NOMO-1 (cell line): ENCODE measurements at regions not wholly inside any gene's neighbourhood (a gene's known extent, or its start where the extent isn't known, plus 50 kb on each side); places are given as distances from the start of the nearest gene placed in this dataset.

Experiments used
- DNase-seq, 2 experiments: peaks; one replicate each; lab custom pipeline; 2025; ENCODE audit not compliant: unreplicated experiment in 2 of 2; lab: John Stamatoyannopoulos, UW

DNA sequence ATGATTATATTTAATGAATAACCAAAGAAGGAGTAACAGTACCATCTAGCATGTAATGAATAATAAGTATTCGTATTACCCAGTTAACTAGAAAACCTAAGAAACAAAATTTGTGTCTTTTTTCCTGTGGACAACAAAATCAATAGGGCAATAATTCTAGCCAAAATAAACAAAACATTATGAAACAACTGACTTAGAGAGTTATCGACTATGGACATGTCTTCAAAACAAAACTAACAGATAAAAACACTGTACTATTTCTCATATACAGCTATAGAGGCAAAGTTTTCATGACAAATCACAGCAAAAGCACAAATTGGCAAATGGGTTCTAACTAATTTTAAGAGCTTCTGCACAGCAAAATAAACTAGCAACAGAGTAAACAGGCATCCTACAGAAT, 224.1 kb downstream of the ALX1 start:
- no peak for DNase-seq

DNA sequence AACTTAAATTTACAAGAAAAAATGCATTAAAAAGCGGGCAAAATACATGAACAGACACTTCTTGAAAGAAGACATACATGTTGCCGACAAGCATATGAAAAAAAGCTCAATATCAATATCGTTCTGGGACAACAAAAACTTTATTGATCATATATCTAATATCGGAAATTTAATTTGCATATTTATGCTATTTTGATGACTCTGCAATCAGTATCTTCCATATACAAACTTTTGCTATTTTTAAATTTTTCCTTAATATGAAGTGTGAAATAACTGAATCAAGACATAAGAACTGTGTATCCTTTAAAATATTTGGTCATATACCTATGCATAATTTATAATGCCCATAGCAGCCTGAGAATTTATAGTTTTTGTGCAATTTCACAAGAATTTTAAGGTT, 224.6 kb downstream of the ALX1 start:
- no peak for DNase-seq

DNA sequence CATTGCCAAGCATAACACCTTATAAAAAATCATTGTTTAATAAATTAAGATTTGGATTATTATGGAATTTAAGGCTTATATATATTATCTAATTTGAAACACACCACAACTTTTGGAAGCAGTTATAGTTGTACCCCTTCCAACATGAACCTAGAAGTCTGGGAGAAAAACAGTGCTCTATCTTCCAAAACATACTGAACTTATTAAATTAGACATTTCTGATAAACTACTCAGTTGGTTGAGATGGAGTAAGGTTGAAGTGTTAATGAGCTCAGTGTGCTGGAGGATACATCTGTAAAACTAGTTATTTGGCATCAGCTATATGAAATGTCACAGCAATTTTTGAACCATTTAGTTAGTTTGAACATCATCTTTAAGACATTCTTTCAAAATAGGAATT, 227.4 kb downstream of the ALX1 start:
- DNase-seq, result no peak

DNA sequence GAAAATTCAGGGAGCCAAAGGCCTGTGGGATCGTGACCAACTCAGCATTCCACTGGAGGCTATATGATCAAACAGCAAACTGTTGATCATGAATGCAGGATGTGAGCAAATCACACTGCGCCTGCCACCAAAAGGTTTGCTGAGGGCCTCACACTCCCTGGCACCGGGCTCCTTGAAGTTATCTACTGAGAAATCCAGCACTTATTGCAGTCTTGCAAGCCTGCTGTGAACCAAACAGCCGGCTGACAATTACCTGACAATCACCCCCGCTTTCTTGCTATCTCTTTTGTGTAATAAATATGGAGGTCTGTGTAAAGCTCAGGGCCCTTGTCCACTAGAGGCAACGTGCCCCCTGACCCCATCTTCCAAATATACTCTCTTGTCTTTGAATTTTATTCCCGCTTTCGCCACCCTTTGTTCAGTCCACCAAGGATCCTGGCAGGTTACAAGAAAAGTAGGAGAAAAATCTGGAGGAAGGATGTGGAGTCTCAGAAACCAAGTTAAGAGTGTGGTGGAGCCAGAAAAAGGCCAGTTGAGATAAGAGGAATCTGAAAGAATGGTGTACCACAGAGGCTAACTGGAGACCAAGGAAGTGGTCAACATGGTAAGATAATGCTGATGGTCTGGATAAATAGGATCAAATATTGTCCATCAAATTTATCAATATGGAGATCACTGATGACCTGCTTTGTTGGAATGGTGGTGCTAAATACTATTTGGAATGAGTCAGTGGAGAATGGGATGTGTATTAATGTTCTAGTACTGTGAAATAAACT, 229.2 kb downstream of the ALX1 start:
- DNase-seq, result no peak

DNA sequence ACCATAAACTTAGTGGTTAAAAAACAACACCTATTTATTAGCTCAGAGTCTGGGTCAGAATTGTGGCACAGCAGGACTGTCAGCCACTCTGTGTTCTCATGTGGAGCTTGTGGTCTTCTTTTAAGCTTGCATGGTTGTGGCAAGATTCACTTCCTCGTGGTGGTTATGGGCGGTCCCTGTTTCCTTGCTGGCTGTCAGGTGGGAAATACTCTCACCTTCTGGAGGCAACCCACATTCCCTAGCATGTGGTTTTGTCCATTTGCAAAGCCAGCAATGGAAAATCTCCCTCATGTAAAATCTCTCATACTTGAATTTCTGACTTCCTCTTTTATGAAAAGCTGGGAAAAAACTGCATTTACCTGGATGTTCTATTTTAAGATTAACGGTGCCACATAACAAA, 229.8 kb downstream of the ALX1 start:
- DNase-seq, result no peak

DNA sequence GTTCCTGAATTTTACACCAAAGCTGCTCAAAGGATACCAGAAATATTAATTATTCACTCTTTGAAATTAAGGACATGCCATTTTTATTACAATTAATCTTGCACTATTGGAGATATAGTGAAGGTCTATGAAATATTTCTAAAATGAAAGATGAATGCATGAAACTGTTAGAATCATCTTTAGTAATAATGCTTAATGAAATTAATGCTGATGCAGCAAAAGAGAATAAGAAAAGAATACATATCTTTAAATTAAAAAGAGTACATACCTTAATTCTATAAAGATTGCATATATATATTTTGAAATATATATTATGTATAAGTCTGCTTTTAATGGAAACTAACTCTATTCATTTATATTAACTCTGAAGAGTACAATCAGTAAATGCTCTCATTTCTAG, 236.0 kb downstream of the ALX1 start:
- DNase-seq, result no peak

DNA sequence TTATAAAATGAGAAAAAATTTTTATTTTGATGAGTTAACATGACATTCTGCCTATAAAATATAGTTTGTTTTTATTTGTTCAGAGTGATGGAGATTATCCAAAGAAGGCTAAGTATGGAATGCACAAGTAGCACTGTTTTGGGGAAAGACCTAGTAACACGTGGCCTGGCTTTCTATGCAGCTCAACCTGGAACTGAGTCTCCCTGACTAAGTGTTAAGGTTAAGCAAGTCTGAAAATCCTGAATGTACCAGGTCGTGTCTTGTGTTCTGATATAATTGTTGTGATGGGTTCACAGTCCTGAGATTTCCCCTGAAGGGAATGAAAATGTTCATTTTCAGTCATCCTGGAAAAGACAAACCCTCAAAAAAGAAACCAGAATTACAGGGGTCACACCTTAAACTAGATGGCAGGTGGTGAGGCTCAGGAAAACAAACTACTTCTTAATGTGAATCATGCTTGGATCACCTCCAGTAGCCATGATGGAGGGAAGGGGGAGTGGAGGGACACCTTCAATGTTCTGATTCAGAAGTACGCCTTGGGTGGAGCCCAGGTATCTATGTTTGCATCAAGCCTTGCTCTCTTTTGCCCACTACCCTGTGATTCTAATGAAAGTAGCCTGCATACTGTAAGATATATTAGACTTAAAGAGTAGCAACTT, 236.8 kb downstream of the ALX1 start:
- DNase-seq, result no peak

DNA sequence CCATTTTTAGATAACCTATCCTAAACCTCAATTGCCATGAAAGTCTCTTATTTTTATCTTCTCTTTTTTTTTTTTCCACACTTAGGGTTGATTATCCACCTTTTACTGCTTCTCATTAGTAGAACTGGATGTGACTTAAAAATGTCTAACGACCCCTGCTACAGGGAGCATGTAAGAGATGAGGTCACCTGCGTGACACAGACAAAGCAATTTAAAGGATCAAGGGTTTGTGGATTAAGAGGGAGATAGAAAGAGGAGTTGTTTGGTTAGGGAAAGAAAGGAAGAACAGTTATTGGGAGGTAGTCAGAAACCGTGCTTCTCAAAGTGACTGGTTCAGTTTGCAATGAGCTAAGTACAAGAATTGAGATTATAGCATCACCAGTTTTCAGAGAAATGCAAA, 239.1 kb downstream of the ALX1 start:
- no peak for DNase-seq

DNA sequence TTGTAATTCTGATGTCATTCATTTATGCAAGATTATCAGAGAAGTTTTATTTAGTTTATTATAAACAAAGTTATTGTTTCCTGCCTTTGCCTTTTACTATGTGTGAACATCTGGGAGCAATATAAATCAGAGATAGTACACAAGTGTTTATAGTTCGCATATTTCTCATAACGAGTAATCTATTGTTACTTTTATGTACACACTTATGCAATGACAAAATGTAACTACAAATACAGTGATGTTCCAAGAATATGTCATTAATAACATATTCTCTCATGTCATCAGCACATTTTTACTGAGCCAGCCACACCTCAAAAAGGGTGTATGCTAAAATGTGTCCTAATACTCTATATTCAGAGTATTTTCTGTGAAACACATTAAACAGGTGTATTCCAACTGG, 243.2 kb downstream of the ALX1 start:
- DNase-seq, result no peak

DNA sequence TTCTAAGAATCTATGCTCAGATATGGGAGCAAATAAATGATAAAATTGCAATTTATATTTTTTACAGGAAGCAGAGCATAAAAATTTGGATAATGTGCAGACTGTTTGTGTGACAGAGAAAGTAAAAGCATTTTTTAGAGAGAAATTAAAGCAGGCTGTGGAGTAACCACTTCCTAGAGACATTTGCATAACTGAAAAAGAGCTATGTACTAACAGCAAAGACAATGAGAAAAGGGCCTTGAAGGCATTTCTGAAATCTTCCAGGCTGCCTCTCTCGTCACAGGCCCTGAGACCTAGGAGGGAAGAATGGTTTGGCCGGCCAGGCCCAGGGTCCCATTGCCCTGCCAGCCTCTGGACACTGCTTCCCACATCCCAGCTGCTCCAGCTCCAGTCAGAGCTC, 247.2 kb downstream of the ALX1 start:
- DNase-seq, result no peak

DNA sequence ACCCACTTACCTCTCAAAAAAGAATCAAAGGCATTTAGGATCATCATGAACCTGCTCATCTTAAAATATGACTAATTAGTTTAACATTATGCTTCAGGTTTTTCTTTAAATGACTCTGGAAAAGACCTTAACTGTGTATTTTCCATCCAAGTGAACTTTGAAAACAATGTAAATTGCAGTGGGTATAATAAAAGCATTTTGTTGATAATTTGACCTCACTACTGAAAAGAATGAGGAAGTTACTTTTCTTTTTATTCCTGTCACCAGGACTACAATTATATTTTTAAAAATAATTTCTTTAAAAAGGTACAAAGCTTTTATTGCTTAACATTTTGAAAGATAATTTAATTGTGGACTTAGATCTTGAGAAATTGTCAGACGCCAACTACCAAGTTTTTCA, 249.9 kb downstream of the ALX1 start:
- no peak for DNase-seq

DNA sequence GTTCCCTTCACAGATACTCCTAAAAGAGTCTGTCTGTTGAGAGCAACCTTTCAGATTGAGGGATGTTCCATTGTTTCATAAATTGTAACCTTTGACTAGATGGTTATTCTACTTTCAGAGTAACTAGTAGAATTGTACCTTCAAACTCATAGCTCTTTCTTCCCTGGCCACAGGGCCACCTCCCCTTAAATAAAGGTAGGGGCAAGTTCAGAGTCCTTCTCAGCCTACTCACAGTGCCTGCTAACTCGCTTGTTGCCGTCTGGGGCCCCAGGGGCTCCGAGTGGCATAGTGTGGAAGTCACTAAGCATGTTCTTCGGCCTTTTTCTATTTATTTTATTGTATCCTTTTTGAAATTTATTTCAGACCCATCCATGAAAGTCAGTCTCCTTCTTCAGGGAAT, 250.4 kb downstream of the ALX1 start:
- no peak for DNase-seq

DNA sequence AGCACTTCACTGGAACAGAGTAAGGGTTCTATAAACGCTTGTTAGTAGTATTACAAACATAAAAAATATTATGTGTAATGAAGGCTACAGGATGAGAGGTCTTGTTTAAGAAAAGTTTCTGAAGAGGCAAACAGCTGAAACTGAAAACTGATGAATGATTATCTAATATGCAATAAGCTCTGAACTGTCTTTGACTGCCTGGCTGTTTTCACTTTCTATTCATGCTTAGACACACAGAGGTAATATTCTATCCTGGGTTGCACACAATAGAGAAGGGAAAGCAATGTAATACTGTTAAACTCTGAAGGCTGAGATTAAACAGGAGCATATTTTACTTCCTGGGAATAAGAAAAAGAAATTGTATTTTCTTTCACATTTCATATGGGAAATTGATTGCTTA, 251.3 kb downstream of the ALX1 start:
- DNase-seq, result no peak

DNA sequence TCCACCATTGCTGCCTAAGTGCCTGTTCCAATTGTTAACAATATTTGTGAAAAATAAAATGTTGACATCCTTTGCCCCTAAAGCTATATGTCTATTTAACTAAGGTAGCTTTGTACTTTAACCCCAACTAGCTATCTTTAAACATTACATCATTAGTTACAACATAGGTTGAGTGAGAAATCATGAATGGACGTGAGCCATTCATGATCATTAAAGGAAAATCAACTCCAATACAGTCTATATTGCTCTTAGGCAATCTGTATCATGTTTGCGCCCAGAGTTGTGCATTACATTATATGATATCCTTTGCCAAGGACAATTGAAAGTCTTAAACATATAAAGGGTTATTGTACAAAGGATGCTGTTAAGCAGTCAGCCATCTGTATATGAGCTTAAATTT, 269.6 kb downstream of the ALX1 start:
- no peak for DNase-seq

DNA sequence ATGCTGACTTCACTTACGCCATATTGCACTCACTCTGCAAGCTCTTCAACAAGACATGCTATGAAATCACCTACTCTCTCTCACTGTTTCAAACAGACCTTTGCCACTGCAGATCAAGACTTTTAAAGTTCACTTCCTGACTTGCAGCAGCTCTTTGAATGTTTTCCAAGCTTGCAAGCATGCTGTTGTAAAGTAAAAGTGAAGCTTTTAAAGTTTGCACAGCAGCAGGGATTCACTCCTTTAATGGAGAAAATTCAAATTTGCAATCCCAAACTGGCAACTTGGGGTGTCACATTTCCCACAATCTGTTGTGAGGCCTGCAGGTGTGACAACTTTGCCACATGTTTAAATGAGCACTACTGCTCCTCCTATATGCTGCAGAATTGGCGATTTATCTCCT, 270.9 kb downstream of the ALX1 start:
- DNase-seq, result no peak

DNA sequence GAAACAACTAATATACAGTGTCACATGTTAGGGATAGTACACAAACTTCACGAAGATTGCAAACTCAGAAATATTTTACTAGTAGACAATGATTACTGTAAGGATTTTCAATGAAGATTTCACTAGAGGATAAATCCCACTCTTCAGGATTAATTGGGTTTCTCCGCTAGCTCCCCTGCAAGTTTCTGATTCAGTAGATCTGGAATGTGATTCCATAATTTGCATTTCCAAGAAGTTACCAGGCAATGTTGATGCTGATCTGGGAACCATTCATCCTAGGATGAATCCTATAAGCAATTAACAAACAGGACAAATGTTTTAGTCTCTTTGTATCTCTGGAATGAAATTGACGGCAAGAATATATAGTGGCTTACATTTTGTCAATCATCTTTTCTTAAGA, 272.4 kb downstream of the ALX1 start:
- no peak for DNase-seq

DNA sequence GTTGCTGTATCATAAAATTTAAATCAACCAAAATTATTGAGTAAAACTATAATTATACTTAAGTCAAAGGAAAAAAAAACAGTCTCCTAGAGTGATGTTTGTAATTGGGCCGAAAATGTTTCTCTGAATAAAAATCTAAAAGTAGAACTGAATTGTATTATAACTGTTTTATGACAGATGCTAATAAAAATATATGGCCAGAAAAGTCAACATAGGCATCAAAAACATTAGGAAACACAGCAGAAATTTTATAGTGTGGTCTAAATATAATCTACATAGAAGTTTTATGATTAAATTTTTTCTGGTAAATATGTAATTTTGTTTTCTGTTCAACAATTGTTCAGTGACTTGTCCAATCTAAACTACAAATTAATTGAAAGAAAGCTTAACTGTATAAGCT, 277.8 kb downstream of the ALX1 start:
- no peak for DNase-seq

DNA sequence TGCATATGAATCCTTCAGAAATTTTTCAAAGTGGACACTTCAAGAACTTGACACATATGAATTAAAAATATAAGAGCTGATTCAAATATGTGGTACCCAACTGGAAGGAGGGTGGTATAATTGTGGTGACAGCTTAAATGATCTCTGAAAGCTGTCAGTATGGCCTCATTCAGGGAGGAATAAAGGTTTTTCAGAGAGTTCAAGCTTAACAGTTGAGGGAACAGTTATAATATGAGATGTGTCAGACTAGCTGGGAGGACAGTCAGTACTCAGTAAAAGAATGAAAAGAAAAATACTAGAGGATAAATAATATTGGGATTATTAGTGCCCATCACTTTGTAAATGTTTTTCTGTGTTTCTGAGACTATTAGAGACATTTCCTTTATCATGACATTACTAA, 277.5 kb downstream of the RASSF9 start:
- DNase-seq, result no peak

DNA sequence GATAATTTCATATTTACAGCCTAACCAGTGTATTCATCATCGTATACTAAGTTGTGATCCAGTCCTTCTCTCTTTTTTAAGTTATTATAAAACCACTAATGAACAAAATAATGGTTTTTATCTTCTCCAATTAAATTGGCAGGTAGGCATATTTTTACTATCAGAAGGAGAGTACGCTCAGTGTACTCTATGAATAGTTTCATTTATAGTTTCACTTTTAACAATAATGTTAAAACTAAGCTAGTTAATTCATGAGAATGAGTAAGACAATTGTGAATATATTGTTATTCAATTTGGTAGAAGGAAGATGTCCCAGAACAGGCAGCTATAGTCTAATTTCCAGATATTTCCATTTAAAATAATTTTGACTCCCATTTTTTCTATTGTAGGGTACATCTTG, 277.1 kb downstream of the RASSF9 start:
- no peak for DNase-seq

DNA sequence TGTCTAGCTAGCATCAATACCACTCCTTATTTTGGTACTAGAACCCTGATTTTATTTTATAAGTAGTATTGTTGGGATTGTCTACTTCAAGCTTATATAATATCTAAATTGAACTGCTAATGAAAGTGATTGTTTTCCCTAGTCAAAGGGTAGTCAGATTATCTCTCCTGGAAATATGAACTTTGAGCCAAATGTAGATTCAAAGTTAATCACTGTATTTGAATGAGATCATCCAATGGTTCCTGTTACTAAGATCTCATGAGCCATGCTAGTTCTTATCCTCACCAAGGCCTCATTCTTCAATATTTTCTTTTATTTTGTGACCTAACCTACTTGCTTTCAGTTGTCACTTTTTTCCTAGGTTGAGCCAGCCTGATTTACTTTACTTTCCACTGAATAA, 276.7 kb downstream of the RASSF9 start:
- DNase-seq, result no peak

DNA sequence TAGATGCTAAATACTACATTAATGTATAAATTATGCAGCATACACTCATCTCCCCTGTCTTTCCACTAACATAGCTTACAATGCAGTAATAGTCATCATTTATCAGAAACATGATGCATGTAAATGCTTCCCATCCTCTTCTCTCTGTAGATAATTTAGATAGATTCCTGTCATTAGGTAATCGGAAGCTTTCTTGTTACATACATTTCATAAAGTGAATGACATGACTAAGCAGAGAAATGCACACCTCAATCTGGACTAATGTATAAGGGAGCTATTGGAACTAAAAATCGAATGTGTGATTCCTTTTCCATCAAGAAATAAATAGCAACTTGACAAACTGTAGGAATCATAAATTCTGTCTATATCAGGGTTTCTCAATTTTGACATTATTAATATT, 273.4 kb downstream of the RASSF9 start:
- no peak for DNase-seq

DNA sequence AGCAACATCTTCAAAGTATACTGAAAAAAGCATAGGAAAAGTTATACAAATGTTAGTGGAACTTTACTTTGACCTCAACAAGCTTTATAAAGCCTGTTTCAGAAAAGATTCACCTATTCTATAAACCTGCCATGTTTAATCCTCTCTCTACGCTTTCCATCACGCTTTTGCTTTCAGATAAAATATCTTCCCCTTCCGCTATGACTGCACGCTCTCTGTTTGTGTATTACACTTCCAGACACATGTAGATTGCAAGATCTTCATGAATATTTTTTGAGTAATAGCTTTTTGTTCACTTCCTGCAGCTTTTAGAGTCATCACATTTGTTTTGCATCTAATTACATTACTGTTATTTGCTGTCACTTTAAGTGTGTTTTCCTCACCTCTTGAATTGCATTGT, 271.4 kb downstream of the RASSF9 start:
- DNase-seq, result no peak
